ENCODE measurements at regions not wholly inside any gene's neighbourhood (a gene's known extent, or its start where the extent isn't known, plus 50 kb on each side); places are given as distances from the start of the nearest gene placed in this dataset.

DNA sequence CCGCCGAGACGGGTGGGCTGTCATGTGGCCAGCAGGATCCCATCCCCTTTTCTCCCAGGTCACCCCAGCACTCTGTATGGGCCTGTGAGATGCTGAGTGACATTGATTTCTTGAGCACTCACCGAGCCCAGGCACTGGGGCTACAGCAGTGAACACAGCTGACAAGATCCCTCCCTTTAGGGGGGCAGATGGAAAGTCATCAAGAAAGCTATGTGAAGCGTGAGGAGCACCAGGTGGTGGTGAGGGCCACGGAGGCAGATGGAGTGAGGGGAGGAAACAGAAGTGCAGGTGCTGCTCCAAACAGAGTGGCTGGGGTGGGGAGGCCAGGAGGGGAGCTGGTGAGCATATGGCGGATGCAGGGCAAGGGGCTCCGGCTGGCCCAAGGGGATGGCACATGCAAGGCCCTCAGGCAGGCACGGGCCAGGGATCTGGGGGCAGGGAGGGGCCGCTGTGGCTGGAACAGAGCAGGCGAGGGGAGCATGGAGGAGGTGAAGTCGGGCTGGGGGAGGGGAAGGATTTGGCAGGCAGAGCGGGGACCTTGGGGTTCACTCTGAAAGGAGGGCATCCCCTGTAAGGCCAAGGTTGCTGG lies 184.0 kb downstream of the BMP7 start:
- TF ChIP-seq, protein P1, sequence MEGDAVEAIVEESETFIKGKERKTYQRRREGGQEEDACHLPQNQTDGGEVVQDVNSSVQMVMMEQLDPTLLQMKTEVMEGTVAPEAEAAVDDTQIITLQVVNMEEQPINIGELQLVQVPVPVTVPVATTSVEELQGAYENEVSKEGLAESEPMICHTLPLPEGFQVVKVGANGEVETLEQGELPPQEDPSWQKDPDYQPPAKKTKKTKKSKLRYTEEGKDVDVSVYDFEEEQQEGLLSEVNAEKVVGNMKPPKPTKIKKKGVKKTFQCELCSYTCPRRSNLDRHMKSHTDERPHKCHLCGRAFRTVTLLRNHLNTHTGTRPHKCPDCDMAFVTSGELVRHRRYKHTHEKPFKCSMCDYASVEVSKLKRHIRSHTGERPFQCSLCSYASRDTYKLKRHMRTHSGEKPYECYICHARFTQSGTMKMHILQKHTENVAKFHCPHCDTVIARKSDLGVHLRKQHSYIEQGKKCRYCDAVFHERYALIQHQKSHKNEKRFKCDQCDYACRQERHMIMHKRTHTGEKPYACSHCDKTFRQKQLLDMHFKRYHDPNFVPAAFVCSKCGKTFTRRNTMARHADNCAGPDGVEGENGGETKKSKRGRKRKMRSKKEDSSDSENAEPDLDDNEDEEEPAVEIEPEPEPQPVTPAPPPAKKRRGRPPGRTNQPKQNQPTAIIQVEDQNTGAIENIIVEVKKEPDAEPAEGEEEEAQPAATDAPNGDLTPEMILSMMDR (IDR thresholded peaks at IDR 0.05; ENCODE audit: low read length) = no peak
- no peak for TF ChIP-seq EZH2 (IDR thresholded peaks at IDR 0.05; ENCODE audit: borderline replicate concordance, low read length)
